ENCODE measurements at regions not wholly inside any gene's neighbourhood (a gene's known extent, or its start where the extent isn't known, plus 50 kb on each side); places are given as distances from the start of the nearest gene placed in this dataset.

- intact Hi-C loops (cut with DNase I; ENCODE audit: low total_unique reads), result no loop called here
- H3K27me3 ChIP-seq, result no peaks in the 10 kb centered on the region
- no peaks in the 10 kb centered on the region for H3K9me3 ChIP-seq
- H3K4me3 ChIP-seq, result no peak overlapping the region
- no peaks in the 10 kb centered on the region for H3K36me3 ChIP-seq
- H3K27ac ChIP-seq, result no peak overlapping the region
- in situ Hi-C loops (cut with MboI; ENCODE audit: low pct_ligation_motif_present in 1 of 4, low pct_unique_long_range_greater_than_20kb in 1 of 4, low sequenced_read_pairs in 3 of 4), result no loop called here
- peaks cover 0 to 13% (median 7%) of the 10 kb centered on the region in 4 donors for H3K4me1 ChIP-seq
- no peak for DNase-seq
- no peak for TF ChIP-seq CTCF (IDR thresholded peaks at IDR 0.05)
- no peak for TF ChIP-seq POLR2A (IDR thresholded peaks at IDR 0.05)
- WGBS, 2 donors (ENCODE audit: low coverage in 1 of 2), result 84 to 89% methylated on average over 6 of the region's 6 CpGs
Observed at GRCh38 chr13:50613356-50613831, 230.1 kb downstream of the DLEU7 start.

GRCh38 chr13:50615234-50615633 lies 228.3 kb downstream of the DLEU7 start:
- no peaks in the 10 kb centered on the region for H3K27me3 ChIP-seq
- H3K9me3 ChIP-seq, result no peaks in the 10 kb centered on the region
- intact Hi-C loops (cut with DNase I; ENCODE audit: low total_unique reads), result no loop called here
- no peak overlapping the region for H3K27ac ChIP-seq
- H3K4me1 ChIP-seq, result peaks cover 0 to 13% (median 7%) of the 10 kb centered on the region in 4 donors
- TF ChIP-seq POLR2AphosphoS5 (IDR thresholded peaks at IDR 0.05), result no peak
- H3K36me3 ChIP-seq, result no peaks in the 10 kb centered on the region
- DNase-seq, result no peak
- no peak overlapping the region for H3K4me3 ChIP-seq
- in situ Hi-C loops (cut with MboI; ENCODE audit: low pct_ligation_motif_present in 1 of 4, low pct_unique_long_range_greater_than_20kb in 1 of 4, low sequenced_read_pairs in 3 of 4), result no loop called here
- WGBS, 2 donors (ENCODE audit: low coverage in 1 of 2), result 63 to 66% methylated on average over 2 of the region's 2 CpGs

GRCh38 chr13:50616101-50616500 lies 227.4 kb downstream of the DLEU7 start:
- in situ Hi-C loops (cut with MboI; ENCODE audit: low pct_ligation_motif_present in 1 of 4, low pct_unique_long_range_greater_than_20kb in 1 of 4, low sequenced_read_pairs in 3 of 4) (no loop called here), intact Hi-C loops (cut with DNase I; ENCODE audit: low total_unique reads) (no loop called here)
- H3K4me1 ChIP-seq, result peaks cover 0 to 13% (median 7%) of the 10 kb centered on the region in 4 donors
- H3K27ac ChIP-seq, result no peak overlapping the region
- TF ChIP-seq POLR2AphosphoS5 (IDR thresholded peaks at IDR 0.05) (no peak), CTCF (IDR thresholded peaks at IDR 0.05) (no peak), EP300 (IDR thresholded peaks at IDR 0.05; ENCODE audit: low read depth) (no peak), POLR2A (IDR thresholded peaks at IDR 0.05) (no peak)
- H3K4me3 ChIP-seq, result no peak overlapping the region
- H3K27me3 ChIP-seq, result no peaks in the 10 kb centered on the region
- H3K36me3 ChIP-seq, result no peaks in the 10 kb centered on the region
- no peak for DNase-seq
- 91 to 95% methylated on average over 2 of the region's 2 CpGs for WGBS, 2 donors (ENCODE audit: low coverage in 1 of 2)
- no peaks in the 10 kb centered on the region for H3K9me3 ChIP-seq

- Histone ChIP-seq H3K4me1 (peaks cover 0 to 13% (median 7%) of the 10 kb centered on the region in 4 donors), H3K27ac (no peak overlapping the region), H3K9me3 (no peaks in the 10 kb centered on the region), H3K36me3 (no peaks in the 10 kb centered on the region), H3K27me3 (no peaks in the 10 kb centered on the region), H3K4me3 (no peak overlapping the region)
- WGBS, 2 donors (ENCODE audit: low coverage in 1 of 2), result 83 to 93% methylated on average over 1 to 3 of the region's 3 CpGs
- intact Hi-C loops (cut with DNase I; ENCODE audit: low total_unique reads), result no loop called here
- no peak for DNase-seq
- in situ Hi-C loops (cut with MboI; ENCODE audit: low pct_ligation_motif_present in 1 of 4, low pct_unique_long_range_greater_than_20kb in 1 of 4, low sequenced_read_pairs in 3 of 4), result no loop called here
- TF ChIP-seq CTCF (IDR thresholded peaks at IDR 0.05), result no peak
- no peak for TF ChIP-seq POLR2A (IDR thresholded peaks at IDR 0.05)
- no peak for TF ChIP-seq POLR2AphosphoS5 (IDR thresholded peaks at IDR 0.05)
- no peak for TF ChIP-seq EP300 (IDR thresholded peaks at IDR 0.05; ENCODE audit: low read depth)
Observed at GRCh38 chr13:50617134-50617721, 226.3 kb downstream of the DLEU7 start.

- H3K4me1 ChIP-seq, result peaks cover 0 to 13% (median 7%) of the 10 kb centered on the region in 4 donors
- no peak overlapping the region for H3K4me3 ChIP-seq
- TF ChIP-seq EP300 (IDR thresholded peaks at IDR 0.05; ENCODE audit: low read depth), result no peak
- TF ChIP-seq POLR2A (IDR thresholded peaks at IDR 0.05), result no peak
- TF ChIP-seq POLR2AphosphoS5 (IDR thresholded peaks at IDR 0.05), result no peak
- no peak for TF ChIP-seq CTCF (IDR thresholded peaks at IDR 0.05)
- H3K36me3 ChIP-seq, result no peaks in the 10 kb centered on the region
- no peaks in the 10 kb centered on the region for H3K9me3 ChIP-seq
- intact Hi-C loops (cut with DNase I; ENCODE audit: low total_unique reads) (no loop called here), in situ Hi-C loops (cut with MboI; ENCODE audit: low pct_ligation_motif_present in 1 of 4, low pct_unique_long_range_greater_than_20kb in 1 of 4, low sequenced_read_pairs in 3 of 4) (no loop called here)
- no peak overlapping the region for H3K27ac ChIP-seq
- 92% methylated on average over 3 of the region's 3 CpGs for WGBS, 2 donors (ENCODE audit: low coverage in 1 of 2)
- no peaks in the 10 kb centered on the region for H3K27me3 ChIP-seq
- DNase-seq, result no peak
Observed at GRCh38 chr13:50618206-50618605, 225.3 kb downstream of the DLEU7 start.

All from transverse colon (tissue), 4 donors.